ENCODE measurements at regions not wholly inside any gene's neighbourhood (a gene's known extent, or its start where the extent isn't known, plus 50 kb on each side); places are given as distances from the start of the nearest gene placed in this dataset.

GRCh38 chr10:8752146-8752843 lies 697.8 kb downstream of the GATA3 start:
- no peak for DNase-seq (ENCODE audit: low read depth in 2 of 2, low spot score in 1 of 2)

GRCh38 chr10:8758029-8758428 lies 703.5 kb downstream of the GATA3 start:
- no peak for DNase-seq (ENCODE audit: low read depth in 2 of 2, low spot score in 1 of 2)

GRCh38 chr10:8766899-8767298 lies 712.4 kb downstream of the GATA3 start:
- DNase-seq (ENCODE audit: low read depth in 2 of 2, low spot score in 1 of 2), result no peak

- no peak for DNase-seq (ENCODE audit: low read depth in 2 of 2, low spot score in 1 of 2)
Observed at GRCh38 chr10:8767591-8767990, 713.1 kb downstream of the GATA3 start.

- DNase-seq (ENCODE audit: low read depth in 2 of 2, low spot score in 1 of 2), result no peak
Observed at GRCh38 chr10:8768341-8768740, 713.9 kb downstream of the GATA3 start.

GRCh38 chr10:8768852-8769251 lies 714.4 kb downstream of the GATA3 start:
- DNase-seq (ENCODE audit: low read depth in 2 of 2, low spot score in 1 of 2), result no peak

GRCh38 chr10:8776926-8777622 lies 722.6 kb downstream of the GATA3 start:
- DNase-seq (ENCODE audit: low read depth in 2 of 2, low spot score in 1 of 2), result no peak

- DNase-seq (ENCODE audit: low read depth in 2 of 2, low spot score in 1 of 2), result no peak
Observed at GRCh38 chr10:8778713-8779112, 724.2 kb downstream of the GATA3 start.

GRCh38 chr10:8787649-8788048 lies 733.2 kb downstream of the GATA3 start:
- no peak for DNase-seq (ENCODE audit: low read depth in 2 of 2, low spot score in 1 of 2)

GRCh38 chr10:8790390-8790789 lies 735.9 kb downstream of the GATA3 start:
- DNase-seq (ENCODE audit: low read depth in 2 of 2, low spot score in 1 of 2), result no peak

- DNase-seq (ENCODE audit: low read depth in 2 of 2, low spot score in 1 of 2), result no peak
Observed at GRCh38 chr10:8794860-8795259, 740.4 kb downstream of the GATA3 start.

- DNase-seq (ENCODE audit: low read depth in 2 of 2, low spot score in 1 of 2), result no peak
Observed at GRCh38 chr10:8800426-8800825, 745.9 kb downstream of the GATA3 start.

GRCh38 chr10:8803992-8804391 lies 749.5 kb downstream of the GATA3 start:
- no peak for DNase-seq (ENCODE audit: low read depth in 2 of 2, low spot score in 1 of 2)

- DNase-seq (ENCODE audit: low read depth in 2 of 2, low spot score in 1 of 2), result no peak
Observed at GRCh38 chr10:8810677-8811076, 756.2 kb downstream of the GATA3 start.

GRCh38 chr10:8811201-8811600 lies 756.7 kb downstream of the GATA3 start:
- no peak for DNase-seq (ENCODE audit: low read depth in 2 of 2, low spot score in 1 of 2)

GRCh38 chr10:8815969-8816368 lies 761.5 kb downstream of the GATA3 start:
- no peak for DNase-seq (ENCODE audit: low read depth in 2 of 2, low spot score in 1 of 2)

- DNase-seq (ENCODE audit: low read depth in 2 of 2, low spot score in 1 of 2), result no peak
Observed at GRCh38 chr10:8817299-8817698, 762.8 kb downstream of the GATA3 start.

GRCh38 chr10:8825611-8826010 lies 771.1 kb downstream of the GATA3 start:
- DNase-seq (ENCODE audit: low read depth in 2 of 2, low spot score in 1 of 2), result no peak

GRCh38 chr10:8829592-8829991 lies 775.1 kb downstream of the GATA3 start:
- no peak for DNase-seq (ENCODE audit: low read depth in 2 of 2, low spot score in 1 of 2)

GRCh38 chr10:8830048-8830447 lies 775.6 kb downstream of the GATA3 start:
- DNase-seq (ENCODE audit: low read depth in 2 of 2, low spot score in 1 of 2), result no peak

GRCh38 chr10:8830876-8831275 lies 776.4 kb downstream of the GATA3 start:
- no peak for DNase-seq (ENCODE audit: low read depth in 2 of 2, low spot score in 1 of 2)

- no peak for DNase-seq (ENCODE audit: low read depth in 2 of 2, low spot score in 1 of 2)
Observed at GRCh38 chr10:8835453-8836167, 781.1 kb downstream of the GATA3 start.
